Left ventricle myocardium inferior (tissue), 1 donor: ENCODE measurements at regions not wholly inside any gene's neighbourhood (a gene's known extent, or its start where the extent isn't known, plus 50 kb on each side); places are given as distances from the start of the nearest gene placed in this dataset.
"Not testable (repeated sequence)": the region's sequence is repeated elsewhere in the genome, so short reads cannot be mapped to it uniquely, and the experiment has no call there.

Experiments used
- DNase-seq: peaks from one replicate; pipeline ENCODE4 v3.0.0-alpha.2; 2020
- H3K27ac ChIP-seq: fragments of 200-600 bp; replicated peaks from 2 replicates; pipeline ENCODE4 v1.8.0; 2021
- H3K27me3 ChIP-seq: fragments of 200-600 bp; 2 replicates; pipeline ENCODE4 v1.8.0; 2021; ENCODE audit warnings: low read depth
- H3K36me3 ChIP-seq: fragments of 200-600 bp; 2 replicates; pipeline ENCODE4 v1.8.0; 2021
- H3K4me1 ChIP-seq: fragments of 200-600 bp; 2 replicates; pipeline ENCODE4 v1.8.0; 2021
- H3K4me3 ChIP-seq: fragments of 200-600 bp; 2 replicates; pipeline ENCODE4 v1.8.0; 2021; ENCODE audit warnings: mild to moderate bottlenecking, moderate library complexity
- H3K9me3 ChIP-seq: fragments of 200-600 bp; replicated peaks from 2 replicates; pipeline ENCODE4 v1.8.0; 2021
- intact Hi-C: fragments of 100-400 bp; cut with micrococcal nuclease; formaldehyde crosslinking; loops from one replicate; pipeline ENCODE4 v1.11.0; 2022
- TF ChIP-seq, protein P1 (sequence below): fragments of 200-600 bp; IDR thresholded peaks from 2 replicates; pipeline ENCODE4 v1.8.0; 2021; ENCODE audit warnings: antibody characterized with exemption, mild to moderate bottlenecking, borderline replicate concordance
- donor health status: DM: no; HTN: yes; CAD: no; lungs with severe emphysema.

DNA sequence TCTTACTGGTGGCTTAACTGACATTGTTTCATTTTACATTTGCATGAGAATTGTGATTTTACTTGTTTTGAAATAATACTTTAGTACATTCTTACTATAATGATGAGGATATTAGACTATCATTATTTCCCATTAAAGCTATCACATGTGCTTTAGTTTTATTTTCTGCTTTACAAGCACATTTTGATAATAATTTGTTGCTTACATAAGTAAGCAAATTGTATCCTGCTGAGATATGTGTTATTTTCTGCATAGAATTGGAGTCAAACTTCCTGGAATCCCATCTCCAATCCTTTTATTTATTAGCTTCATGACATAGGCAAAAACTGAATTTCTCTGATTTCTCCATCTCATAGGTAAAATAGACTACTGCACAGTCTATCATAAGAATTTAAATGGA lies 847.4 kb downstream of the DIPK2A start:
- Histone ChIP-seq H3K27me3 (no peaks in the 10 kb centered on the region), H3K4me1 (no peaks in the 10 kb centered on the region), H3K36me3 (no peaks in the 10 kb centered on the region), H3K27ac (no peak overlapping the region), H3K9me3 (peaks cover 1% of the 10 kb centered on the region), H3K4me3 (no peak overlapping the region)
- TF ChIP-seq, protein P1, sequence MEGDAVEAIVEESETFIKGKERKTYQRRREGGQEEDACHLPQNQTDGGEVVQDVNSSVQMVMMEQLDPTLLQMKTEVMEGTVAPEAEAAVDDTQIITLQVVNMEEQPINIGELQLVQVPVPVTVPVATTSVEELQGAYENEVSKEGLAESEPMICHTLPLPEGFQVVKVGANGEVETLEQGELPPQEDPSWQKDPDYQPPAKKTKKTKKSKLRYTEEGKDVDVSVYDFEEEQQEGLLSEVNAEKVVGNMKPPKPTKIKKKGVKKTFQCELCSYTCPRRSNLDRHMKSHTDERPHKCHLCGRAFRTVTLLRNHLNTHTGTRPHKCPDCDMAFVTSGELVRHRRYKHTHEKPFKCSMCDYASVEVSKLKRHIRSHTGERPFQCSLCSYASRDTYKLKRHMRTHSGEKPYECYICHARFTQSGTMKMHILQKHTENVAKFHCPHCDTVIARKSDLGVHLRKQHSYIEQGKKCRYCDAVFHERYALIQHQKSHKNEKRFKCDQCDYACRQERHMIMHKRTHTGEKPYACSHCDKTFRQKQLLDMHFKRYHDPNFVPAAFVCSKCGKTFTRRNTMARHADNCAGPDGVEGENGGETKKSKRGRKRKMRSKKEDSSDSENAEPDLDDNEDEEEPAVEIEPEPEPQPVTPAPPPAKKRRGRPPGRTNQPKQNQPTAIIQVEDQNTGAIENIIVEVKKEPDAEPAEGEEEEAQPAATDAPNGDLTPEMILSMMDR: no peak
- intact Hi-C loops: no loop called here
- DNase-seq: no peak

DNA sequence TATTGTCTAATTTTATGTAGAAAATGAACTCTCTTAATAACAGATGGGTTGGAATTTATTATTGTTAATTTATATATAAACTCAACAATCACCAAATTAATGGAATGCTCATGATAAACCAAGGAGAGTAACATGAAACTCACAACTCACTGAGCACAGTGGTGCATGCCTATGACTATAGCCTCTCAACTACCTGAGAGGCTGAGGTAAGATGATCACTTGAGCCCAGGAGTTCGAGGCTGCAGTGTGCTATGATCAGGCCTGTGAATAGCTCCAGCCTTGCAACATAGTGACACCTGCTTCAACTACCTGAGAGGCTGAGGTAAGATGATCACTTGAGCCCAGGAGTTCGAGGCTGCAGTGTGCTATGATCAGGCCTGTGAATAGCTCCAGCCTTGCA lies 848.6 kb downstream of the DIPK2A start:
- H3K27me3 ChIP-seq, H3K9me3 ChIP-seq, H3K27ac ChIP-seq, H3K4me3 ChIP-seq, DNase-seq, H3K36me3 ChIP-seq, H3K4me1 ChIP-seq, intact Hi-C loops: not testable (repeated sequence)

- intact Hi-C loops: no loop called here
- Histone ChIP-seq H3K4me3 (no peak overlapping the region), H3K9me3 (no peaks in the 10 kb centered on the region), H3K27me3 (no peaks in the 10 kb centered on the region), H3K4me1 (no peaks in the 10 kb centered on the region), H3K36me3 (no peaks in the 10 kb centered on the region), H3K27ac (no peak overlapping the region)
- TF ChIP-seq, protein P1: no peak
- no peak for DNase-seq
Measured at GRCh38 chr3:144820726-144821125, 849.1 kb downstream of the DIPK2A start.

- no peak overlapping the region for H3K4me3 ChIP-seq
- no peaks in the 10 kb centered on the region for H3K27me3 ChIP-seq
- no peak for DNase-seq
- intact Hi-C loops: no loop called here
- no peaks in the 10 kb centered on the region for H3K9me3 ChIP-seq
- TF ChIP-seq, protein P1: no peak
- H3K27ac ChIP-seq: no peak overlapping the region
- no peaks in the 10 kb centered on the region for H3K4me1 ChIP-seq
- no peaks in the 10 kb centered on the region for H3K36me3 ChIP-seq
Measured at GRCh38 chr3:144821583-144821982, 850.0 kb downstream of the DIPK2A start.

DNA sequence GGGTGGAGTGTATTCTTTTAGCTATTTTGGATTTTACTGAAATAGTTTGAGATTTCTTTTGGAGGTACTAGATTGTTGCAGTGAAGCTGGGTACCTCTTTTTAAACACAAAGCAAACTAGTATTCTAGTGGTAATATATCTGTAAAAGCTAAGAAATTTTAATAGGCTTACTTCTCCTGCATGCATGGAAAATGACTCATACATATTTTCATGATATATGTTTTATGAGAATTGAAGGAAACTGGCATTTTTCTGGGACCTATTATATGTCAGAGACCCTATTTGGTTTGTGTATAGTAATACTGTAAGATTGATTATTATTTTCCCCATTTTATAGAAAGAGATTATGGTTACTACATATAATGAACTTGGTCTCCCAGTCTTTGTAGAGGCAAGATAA lies 851.0 kb downstream of the DIPK2A start:
- TF ChIP-seq, protein P1: no peak
- Histone ChIP-seq H3K27ac (no peak overlapping the region), H3K27me3 (no peaks in the 10 kb centered on the region), H3K36me3 (no peaks in the 10 kb centered on the region), H3K4me1 (no peaks in the 10 kb centered on the region), H3K4me3 (no peak overlapping the region), H3K9me3 (no peaks in the 10 kb centered on the region)
- intact Hi-C loops: no loop called here
- DNase-seq: no peak

- no peak overlapping the region for H3K27ac ChIP-seq
- no peak overlapping the region for H3K4me3 ChIP-seq
- peaks cover 13% of the 10 kb centered on the region for H3K9me3 ChIP-seq
- TF ChIP-seq, protein P1: no peak
- no peaks in the 10 kb centered on the region for H3K4me1 ChIP-seq
- H3K36me3 ChIP-seq: no peaks in the 10 kb centered on the region
- intact Hi-C loops: no loop called here
- no peak for DNase-seq
- H3K27me3 ChIP-seq: no peaks in the 10 kb centered on the region
Measured at GRCh38 chr3:144831955-144832716, 860.5 kb downstream of the DIPK2A start.
